Calu3 (cell line): ENCODE measurements at regions not wholly inside any gene's neighbourhood (a gene's known extent, or its start where the extent isn't known, plus 50 kb on each side); places are given as distances from the start of the nearest gene placed in this dataset.

Experiments
- BruUV-seq: library from RNA; stranded (reverse); fragments of 400-500 nt; replicated peaks from 2 replicates; lab custom pipeline; 2021; lab: Mats Ljungman, UMichigan
- CTCF ChIA-PET: fragments of 300-600 bp; sonication (Branson Sonifier 250); formaldehyde crosslinking; loops from one replicate; lab custom pipeline; 2022; ENCODE audit warnings: antibody characterized with exemption; lab: Charles Lee
- DNase-seq: peaks from one replicate; pipeline ENCODE4 v3.0.0; 2022
- H3K27ac Mint-ChIP-seq: one replicate; pipeline ENCODE4 v1.8.0; 2022; ENCODE audit warnings: mixed read lengths; ENCODE audit not compliant: unreplicated experiment
- H3K27me3 Mint-ChIP-seq: one replicate; pipeline ENCODE4 v1.8.0; 2022; ENCODE audit warnings: mixed read lengths; ENCODE audit not compliant: unreplicated experiment
- H3K36me3 Mint-ChIP-seq: one replicate; pipeline ENCODE4 v1.8.0; 2022; ENCODE audit warnings: mild to moderate bottlenecking, moderate library complexity, mixed read lengths; ENCODE audit not compliant: insufficient read depth, unreplicated experiment
- H3K4me1 Mint-ChIP-seq: one replicate; pipeline ENCODE4 v1.8.0; 2022; ENCODE audit warnings: mild to moderate bottlenecking, low read depth, mixed read lengths; ENCODE audit not compliant: unreplicated experiment
- H3K4me3 Mint-ChIP-seq: one replicate; pipeline ENCODE4 v1.8.0; 2022; ENCODE audit warnings: mild to moderate bottlenecking, low read depth, moderate library complexity, mixed read lengths; ENCODE audit not compliant: unreplicated experiment
- H3K9me3 Mint-ChIP-seq: one replicate; pipeline ENCODE4 v1.8.0; 2022; ENCODE audit warnings: low read depth, mixed read lengths; ENCODE audit not compliant: unreplicated experiment
- intact Hi-C: fragments of 100-400 bp; cut with micrococcal nuclease; formaldehyde crosslinking; loops from one replicate; pipeline ENCODE4 v1.10.0; 2022; ENCODE audit not compliant: unreplicated experiment
- TF ChIP-seq, protein P1 (sequence below): fragments of 200-600 bp; IDR thresholded peaks from one replicate; pipeline ENCODE4 v1.8.0; 2022; ENCODE audit warnings: antibody characterized with exemption; ENCODE audit not compliant: unreplicated experiment

DNA sequence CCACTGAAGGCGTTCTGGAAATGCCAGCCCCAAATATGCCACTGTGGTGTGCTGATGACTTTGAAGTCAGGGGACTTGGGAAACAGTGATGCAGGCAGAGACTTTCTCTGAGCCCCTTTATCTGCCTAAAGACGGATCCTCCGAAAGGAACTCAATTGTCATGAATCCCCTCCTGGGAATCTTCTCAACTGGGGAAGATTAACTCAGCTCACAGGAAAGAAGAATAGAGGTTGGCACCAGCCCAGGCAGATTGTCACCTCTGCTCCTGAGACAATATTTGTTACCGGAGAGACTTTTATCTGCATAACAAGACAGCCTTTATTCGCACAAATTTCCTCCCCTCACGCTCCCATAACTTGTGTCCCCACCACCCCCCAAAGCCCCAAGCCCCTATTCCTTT is 414.4 kb downstream of the FUT8 start:
- CTCF ChIA-PET: no interaction called here
- no peaks in the 10 kb centered on the region for H3K9me3 Mint-ChIP-seq
- DNase-seq: no peak
- H3K4me1 Mint-ChIP-seq: no peaks in the 10 kb centered on the region
- TF ChIP-seq, protein P1, sequence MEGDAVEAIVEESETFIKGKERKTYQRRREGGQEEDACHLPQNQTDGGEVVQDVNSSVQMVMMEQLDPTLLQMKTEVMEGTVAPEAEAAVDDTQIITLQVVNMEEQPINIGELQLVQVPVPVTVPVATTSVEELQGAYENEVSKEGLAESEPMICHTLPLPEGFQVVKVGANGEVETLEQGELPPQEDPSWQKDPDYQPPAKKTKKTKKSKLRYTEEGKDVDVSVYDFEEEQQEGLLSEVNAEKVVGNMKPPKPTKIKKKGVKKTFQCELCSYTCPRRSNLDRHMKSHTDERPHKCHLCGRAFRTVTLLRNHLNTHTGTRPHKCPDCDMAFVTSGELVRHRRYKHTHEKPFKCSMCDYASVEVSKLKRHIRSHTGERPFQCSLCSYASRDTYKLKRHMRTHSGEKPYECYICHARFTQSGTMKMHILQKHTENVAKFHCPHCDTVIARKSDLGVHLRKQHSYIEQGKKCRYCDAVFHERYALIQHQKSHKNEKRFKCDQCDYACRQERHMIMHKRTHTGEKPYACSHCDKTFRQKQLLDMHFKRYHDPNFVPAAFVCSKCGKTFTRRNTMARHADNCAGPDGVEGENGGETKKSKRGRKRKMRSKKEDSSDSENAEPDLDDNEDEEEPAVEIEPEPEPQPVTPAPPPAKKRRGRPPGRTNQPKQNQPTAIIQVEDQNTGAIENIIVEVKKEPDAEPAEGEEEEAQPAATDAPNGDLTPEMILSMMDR: no peak
- no peak overlapping the region for H3K4me3 Mint-ChIP-seq
- peaks cover 52% of the 10 kb centered on the region for H3K27me3 Mint-ChIP-seq
- intact Hi-C loops: loop anchor here (10.0 kb wide), 1 partner anchor 128 kb away; no protein-coding TSS in a partner anchor
- H3K36me3 Mint-ChIP-seq: no peaks in the 10 kb centered on the region
- no TSS peak for BruUV-seq
- no peak overlapping the region for H3K27ac Mint-ChIP-seq

DNA sequence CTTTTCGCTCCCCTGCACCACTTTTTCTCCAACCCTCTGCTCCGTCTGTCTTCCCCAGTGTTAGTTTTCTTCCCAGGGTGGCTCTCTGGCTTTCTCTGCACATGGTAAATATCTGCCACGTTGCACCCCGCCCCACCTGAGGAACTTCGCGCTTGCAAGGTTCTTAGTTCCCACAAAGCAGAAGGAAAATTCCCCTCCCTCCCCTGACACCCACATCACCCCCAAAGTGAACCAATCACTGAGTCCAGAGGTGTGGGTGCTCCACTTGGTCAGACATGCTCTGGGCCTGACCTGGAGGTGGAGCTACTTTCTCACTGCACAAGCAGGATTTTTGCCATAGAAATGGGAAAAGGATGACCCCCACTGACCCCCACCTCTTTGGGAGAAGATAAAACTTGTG is 415.0 kb downstream of the FUT8 start:
- CTCF ChIA-PET: no interaction called here
- no peaks in the 10 kb centered on the region for H3K9me3 Mint-ChIP-seq
- DNase-seq: no peak
- H3K36me3 Mint-ChIP-seq: no peaks in the 10 kb centered on the region
- intact Hi-C loops: loop anchor here (10.0 kb wide), 1 partner anchor 127 kb away; no protein-coding TSS in a partner anchor
- H3K4me1 Mint-ChIP-seq: peaks cover 2% of the 10 kb centered on the region
- no peak overlapping the region for H3K27ac Mint-ChIP-seq
- no peak overlapping the region for H3K4me3 Mint-ChIP-seq
- TF ChIP-seq, protein P1: no peak
- no TSS peak for BruUV-seq
- peaks cover 52% of the 10 kb centered on the region for H3K27me3 Mint-ChIP-seq

DNA sequence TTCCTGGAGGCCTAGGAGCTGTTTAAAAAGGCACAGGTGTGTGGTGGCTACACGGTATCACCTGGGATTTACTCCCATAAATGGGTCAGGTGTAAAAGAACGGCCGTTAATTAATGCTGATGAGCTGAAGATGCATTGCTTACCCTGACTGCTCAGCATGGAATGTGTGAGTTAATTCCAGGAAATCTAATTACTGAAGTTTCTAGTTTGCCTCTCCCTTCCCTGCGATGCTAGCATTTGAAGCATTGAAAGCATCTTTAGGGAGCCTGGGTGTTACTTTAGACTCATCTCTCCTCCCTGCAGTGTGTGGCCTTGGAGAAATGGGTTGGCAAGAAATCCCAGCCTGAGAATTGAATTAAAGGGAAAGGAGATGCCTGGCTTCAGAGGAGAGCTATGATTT is 415.9 kb downstream of the FUT8 start:
- Mint-ChIP-seq H3K4me1 (peaks cover 7% of the 10 kb centered on the region), H3K27ac (no peak overlapping the region), H3K9me3 (no peaks in the 10 kb centered on the region), H3K27me3 (peaks cover 52% of the 10 kb centered on the region), H3K4me3 (no peak overlapping the region), H3K36me3 (no peaks in the 10 kb centered on the region)
- TF ChIP-seq, protein P1: no peak
- DNase-seq: no peak
- CTCF ChIA-PET: no interaction called here
- BruUV-seq: no TSS peak
- intact Hi-C loops: loop anchor here (10.0 kb wide), 1 partner anchor 126 kb away; no protein-coding TSS in a partner anchor

DNA sequence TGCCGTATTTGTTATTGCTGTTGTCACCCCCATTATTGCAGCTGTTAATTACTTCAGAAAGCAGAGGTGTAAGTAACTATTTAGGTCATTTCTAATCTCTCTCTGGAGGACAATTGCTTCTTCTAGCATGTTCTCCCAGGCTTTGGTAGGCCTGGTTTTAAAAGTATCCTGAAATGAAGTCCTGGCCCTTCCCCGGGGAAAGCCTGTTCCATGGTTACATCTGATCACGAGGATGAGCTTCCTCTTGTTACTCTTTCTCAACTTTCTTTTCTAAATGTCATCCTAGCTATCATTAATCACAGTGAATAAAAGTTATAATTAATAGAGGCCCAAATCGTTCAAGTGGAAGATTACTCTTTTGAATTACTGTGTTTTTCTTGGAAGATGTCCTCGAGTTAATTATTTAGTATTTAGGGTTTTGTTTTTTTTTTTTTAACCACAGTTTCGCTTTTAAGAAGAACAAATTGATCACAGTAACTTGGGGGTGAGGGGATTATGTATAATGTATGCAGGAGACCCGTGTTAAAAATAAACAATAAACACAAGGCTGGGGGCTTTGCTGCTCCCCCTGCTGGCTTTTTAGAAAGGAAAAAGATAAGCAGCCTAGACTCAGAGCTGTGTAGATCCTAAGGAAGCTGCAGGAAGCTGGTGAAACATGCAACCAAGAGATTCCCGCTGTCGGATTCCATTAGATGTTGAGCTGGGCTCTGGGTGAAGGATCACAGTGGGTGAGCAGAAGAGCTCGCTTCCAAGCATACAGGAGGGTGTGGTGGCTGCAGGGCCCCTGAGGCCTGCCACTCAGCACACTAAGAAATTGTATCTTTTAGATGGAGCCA is 420.1 kb downstream of the FUT8 start:
- H3K27ac Mint-ChIP-seq: no peak overlapping the region
- no peaks in the 10 kb centered on the region for H3K36me3 Mint-ChIP-seq
- peaks cover 7% of the 10 kb centered on the region for H3K4me1 Mint-ChIP-seq
- TF ChIP-seq, protein P1: no peak
- no peak for DNase-seq
- intact Hi-C loops: no loop called here
- CTCF ChIA-PET: interaction anchor here (0.6 to 1.4 kb wide), 5 partner anchors 8 to 421 kb away, joined by 3 to 13 read pairs (median 4); no protein-coding TSS in a partner anchor
- no peak overlapping the region for H3K4me3 Mint-ChIP-seq
- no TSS peak for BruUV-seq
- H3K9me3 Mint-ChIP-seq: no peaks in the 10 kb centered on the region
- H3K27me3 Mint-ChIP-seq: peaks cover 50% of the 10 kb centered on the region
